ENCODE measurements at regions not wholly inside any gene's neighbourhood (a gene's known extent, or its start where the extent isn't known, plus 50 kb on each side); places are given as distances from the start of the nearest gene placed in this dataset.

- TF ChIP-seq CTCF (IDR thresholded peaks at IDR 0.05; ENCODE audit: poor library complexity) (no peak), EZH2 (IDR thresholded peaks at IDR 0.05; ENCODE audit: borderline replicate concordance) (no peak), EZH2phosphoT487 (IDR thresholded peaks at IDR 0.05; ENCODE audit: low read depth, severe bottlenecking, unreplicated experiment) (no peak)
Measured at GRCh38 chr16:64532117-64532516, 589.7 kb downstream of the CDH11 start.
